HL-60 (cell line): ENCODE measurements at regions not wholly inside any gene's neighbourhood (a gene's known extent, or its start where the extent isn't known, plus 50 kb on each side); places are given as distances from the start of the nearest gene placed in this dataset.

ENCODE experiments used
- DNase-seq, 2 experiments: peaks; one replicate each; pipeline ENCODE4 v3.0.0-alpha.2; 2010 to 2020; ENCODE audit warnings: low read depth in 1 of 2, low spot score in 1 of 2
- H3K27ac ChIP-seq: fragments of 250-450 bp; sonication (Bioruptor Pico); replicated peaks from 2 replicates; pipeline ENCODE4 v1.5.1; 2020; ENCODE audit warnings: mild to moderate bottlenecking, moderate library complexity
- H3K27me3 ChIP-seq: fragments of 250-450 bp; sonication (Bioruptor Pico); 2 replicates; pipeline ENCODE4 v1.5.1; 2021; ENCODE audit warnings: mild to moderate bottlenecking, moderate library complexity; ENCODE audit not compliant: insufficient read depth, poor library complexity, severe bottlenecking
- H3K4me3 ChIP-seq: replicated peaks from 2 replicates; pipeline ENCODE4 v1.5.1; 2011; ENCODE audit warnings: mild to moderate bottlenecking, control low read depth, low read length; ENCODE audit not compliant: insufficient read depth
- GABPA ChIP-seq: IDR thresholded peaks from 2 replicates; pipeline ENCODE4 v1.6.1; 2012; ENCODE audit warnings: low read depth
- POLR2AphosphoS5 ChIP-seq: IDR thresholded peaks from 2 replicates; pipeline ENCODE4 v1.6.1; 2012; ENCODE audit warnings: low read depth
- SPI1 ChIP-seq: IDR thresholded peaks from 2 replicates; pipeline ENCODE4 v1.6.1; 2012; ENCODE audit warnings: low read depth, mild to moderate bottlenecking, borderline replicate concordance
- TF ChIP-seq, protein P1 (sequence below): IDR thresholded peaks from one replicate; pipeline ENCODE4 v1.5.1; 2011; ENCODE audit warnings: low read length, control low read depth, inconsistent platforms; ENCODE audit not compliant: insufficient read depth
- TF ChIP-seq, protein P2 (sequence below): IDR thresholded peaks from 2 replicates; pipeline ENCODE4 v1.6.1; 2012; ENCODE audit warnings: low read depth; ENCODE audit not compliant: insufficient replicate concordance

DNA sequence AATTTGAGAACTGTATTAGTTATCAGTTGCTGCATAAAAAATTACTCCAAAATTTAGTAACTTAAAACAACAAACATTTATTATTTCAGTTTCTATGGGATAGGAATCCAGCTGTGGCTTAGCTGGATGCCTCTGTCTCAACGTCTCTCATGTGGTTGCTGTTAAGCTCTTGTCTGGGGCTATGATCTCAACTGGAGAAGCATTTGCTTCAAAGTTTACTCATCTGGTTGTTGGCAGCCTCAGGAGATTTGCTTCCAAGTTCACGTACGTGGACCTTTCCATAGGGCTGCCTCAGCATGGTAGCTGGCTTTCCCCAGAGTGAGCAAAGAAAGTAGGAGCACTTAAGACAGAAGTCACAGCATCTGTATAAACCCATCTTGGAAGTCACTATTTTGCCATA, 144.9 kb upstream of the SESN3 start:
- no peak for DNase-seq
- TF ChIP-seq GABPA, result no peak
- TF ChIP-seq, protein P1, sequence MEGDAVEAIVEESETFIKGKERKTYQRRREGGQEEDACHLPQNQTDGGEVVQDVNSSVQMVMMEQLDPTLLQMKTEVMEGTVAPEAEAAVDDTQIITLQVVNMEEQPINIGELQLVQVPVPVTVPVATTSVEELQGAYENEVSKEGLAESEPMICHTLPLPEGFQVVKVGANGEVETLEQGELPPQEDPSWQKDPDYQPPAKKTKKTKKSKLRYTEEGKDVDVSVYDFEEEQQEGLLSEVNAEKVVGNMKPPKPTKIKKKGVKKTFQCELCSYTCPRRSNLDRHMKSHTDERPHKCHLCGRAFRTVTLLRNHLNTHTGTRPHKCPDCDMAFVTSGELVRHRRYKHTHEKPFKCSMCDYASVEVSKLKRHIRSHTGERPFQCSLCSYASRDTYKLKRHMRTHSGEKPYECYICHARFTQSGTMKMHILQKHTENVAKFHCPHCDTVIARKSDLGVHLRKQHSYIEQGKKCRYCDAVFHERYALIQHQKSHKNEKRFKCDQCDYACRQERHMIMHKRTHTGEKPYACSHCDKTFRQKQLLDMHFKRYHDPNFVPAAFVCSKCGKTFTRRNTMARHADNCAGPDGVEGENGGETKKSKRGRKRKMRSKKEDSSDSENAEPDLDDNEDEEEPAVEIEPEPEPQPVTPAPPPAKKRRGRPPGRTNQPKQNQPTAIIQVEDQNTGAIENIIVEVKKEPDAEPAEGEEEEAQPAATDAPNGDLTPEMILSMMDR, result no peak
- TF ChIP-seq, protein P2, sequence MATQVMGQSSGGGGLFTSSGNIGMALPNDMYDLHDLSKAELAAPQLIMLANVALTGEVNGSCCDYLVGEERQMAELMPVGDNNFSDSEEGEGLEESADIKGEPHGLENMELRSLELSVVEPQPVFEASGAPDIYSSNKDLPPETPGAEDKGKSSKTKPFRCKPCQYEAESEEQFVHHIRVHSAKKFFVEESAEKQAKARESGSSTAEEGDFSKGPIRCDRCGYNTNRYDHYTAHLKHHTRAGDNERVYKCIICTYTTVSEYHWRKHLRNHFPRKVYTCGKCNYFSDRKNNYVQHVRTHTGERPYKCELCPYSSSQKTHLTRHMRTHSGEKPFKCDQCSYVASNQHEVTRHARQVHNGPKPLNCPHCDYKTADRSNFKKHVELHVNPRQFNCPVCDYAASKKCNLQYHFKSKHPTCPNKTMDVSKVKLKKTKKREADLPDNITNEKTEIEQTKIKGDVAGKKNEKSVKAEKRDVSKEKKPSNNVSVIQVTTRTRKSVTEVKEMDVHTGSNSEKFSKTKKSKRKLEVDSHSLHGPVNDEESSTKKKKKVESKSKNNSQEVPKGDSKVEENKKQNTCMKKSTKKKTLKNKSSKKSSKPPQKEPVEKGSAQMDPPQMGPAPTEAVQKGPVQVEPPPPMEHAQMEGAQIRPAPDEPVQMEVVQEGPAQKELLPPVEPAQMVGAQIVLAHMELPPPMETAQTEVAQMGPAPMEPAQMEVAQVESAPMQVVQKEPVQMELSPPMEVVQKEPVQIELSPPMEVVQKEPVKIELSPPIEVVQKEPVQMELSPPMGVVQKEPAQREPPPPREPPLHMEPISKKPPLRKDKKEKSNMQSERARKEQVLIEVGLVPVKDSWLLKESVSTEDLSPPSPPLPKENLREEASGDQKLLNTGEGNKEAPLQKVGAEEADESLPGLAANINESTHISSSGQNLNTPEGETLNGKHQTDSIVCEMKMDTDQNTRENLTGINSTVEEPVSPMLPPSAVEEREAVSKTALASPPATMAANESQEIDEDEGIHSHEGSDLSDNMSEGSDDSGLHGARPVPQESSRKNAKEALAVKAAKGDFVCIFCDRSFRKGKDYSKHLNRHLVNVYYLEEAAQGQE, result no peak
- TF ChIP-seq POLR2AphosphoS5, result no peak
- TF ChIP-seq SPI1, result no peak
- Histone ChIP-seq H3K4me3 (no peak overlapping the region), H3K27ac (no peak overlapping the region), H3K27me3 (no peaks in the 10 kb centered on the region)

DNA sequence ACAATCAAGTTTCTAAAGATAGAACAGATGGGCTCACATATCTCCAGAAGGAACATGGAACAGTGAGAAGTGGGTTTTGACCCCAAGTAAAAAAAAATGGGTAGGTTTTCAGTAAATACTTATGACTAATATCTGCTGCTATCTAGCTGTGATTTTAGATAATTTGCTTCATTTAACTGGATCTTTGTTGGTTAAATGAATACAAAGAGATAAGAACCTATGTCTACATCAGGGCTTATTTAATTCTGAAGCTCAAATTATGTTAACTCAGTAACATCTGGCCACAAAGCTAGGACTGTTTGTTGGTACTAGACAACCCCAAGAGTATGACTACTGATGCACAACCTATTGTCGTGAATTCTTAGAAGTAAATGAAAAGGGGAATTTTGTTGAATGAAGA, 144.4 kb upstream of the SESN3 start:
- H3K27me3 ChIP-seq, result no peaks in the 10 kb centered on the region
- H3K27ac ChIP-seq, result no peak overlapping the region

DNA sequence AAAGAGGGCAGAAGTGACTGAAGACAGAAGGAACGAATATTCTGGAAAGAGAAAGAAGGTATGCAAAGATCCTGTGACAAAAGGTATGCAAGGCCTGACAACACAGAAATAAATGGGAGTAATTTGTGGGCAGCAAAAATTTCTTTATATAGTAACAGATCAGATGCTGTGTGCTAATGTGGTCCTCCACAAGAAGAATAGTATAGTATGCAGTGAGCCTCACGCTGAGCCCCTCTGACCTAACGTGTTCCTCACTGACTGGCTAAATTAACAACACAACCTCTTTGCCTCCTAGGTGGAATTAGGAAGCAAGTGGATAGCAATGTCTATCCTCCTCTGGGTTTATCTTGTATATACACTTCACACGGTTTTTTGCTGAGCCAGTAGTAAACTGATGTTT, 143.1 kb upstream of the SESN3 start:
- no peak for TF ChIP-seq SPI1
- TF ChIP-seq, protein P1, result no peak
- TF ChIP-seq GABPA, result no peak
- TF ChIP-seq, protein P2, result no peak
- H3K27ac ChIP-seq, result no peak overlapping the region

More for the DNA sequence above, 144.4 kb upstream of the SESN3 start:
- no peak for DNase-seq
- no peak overlapping the region for H3K4me3 ChIP-seq
- no peak for TF ChIP-seq POLR2AphosphoS5
- TF ChIP-seq, protein P2, result no peak
- TF ChIP-seq SPI1, result no peak
- TF ChIP-seq, protein P1, result no peak
- TF ChIP-seq GABPA, result no peak

More for the DNA sequence above, 143.1 kb upstream of the SESN3 start:
- no peak for DNase-seq
- Histone ChIP-seq H3K27me3 (no peaks in the 10 kb centered on the region), H3K4me3 (no peak overlapping the region)
